A673 (cell line): ENCODE measurements at regions not wholly inside any gene's neighbourhood (a gene's known extent, or its start where the extent isn't known, plus 50 kb on each side); places are given as distances from the start of the nearest gene placed in this dataset.
"Not testable (repeated sequence)": the region's sequence is repeated elsewhere in the genome, so short reads cannot be mapped to it uniquely, and the experiment has no call there.

Experiments used
- BruUV-seq: library from RNA; stranded (reverse); fragments of 400-500 nt; replicated peaks from 2 replicates; lab custom pipeline; 2021; lab: Mats Ljungman, UMichigan
- CTCF ChIA-PET: fragments of 300-600 bp; sonication (Branson Sonifier 250); formaldehyde crosslinking; loops from one replicate; lab custom pipeline; 2022; ENCODE audit warnings: antibody characterized with exemption; lab: Charles Lee
- POLR2A ChIA-PET: fragments of 300-600 bp; sonication (Branson Sonifier 250); formaldehyde crosslinking; loops from one replicate; lab custom pipeline; 2022; ENCODE audit warnings: antibody characterized with exemption; ENCODE audit not compliant: low non-redundant PET; lab: Charles Lee
- DNase-seq: peaks from one replicate; pipeline ENCODE4 v3.0.0-alpha.2; 2015; ENCODE audit warnings: low spot score
- H3K27ac ChIP-seq: fragments of 200-600 bp; sonication (generic); 2 replicates; pipeline ENCODE4 v1.5.1; 2016; ENCODE audit warnings: mixed run types, low read depth, mild to moderate bottlenecking, mixed read lengths, antibody characterized with exemption, low read length; ENCODE audit not compliant: poor library complexity, severe bottlenecking
- H3K27me3 ChIP-seq: fragments of 200-600 bp; sonication (generic); replicated peaks from 2 replicates; pipeline ENCODE4 v1.6.1; 2017; ENCODE audit warnings: mixed run types, low read depth, mild to moderate bottlenecking, mixed read lengths, antibody characterized with exemption, low read length; ENCODE audit not compliant: insufficient read depth, poor library complexity
- H3K36me3 ChIP-seq: fragments of 200-600 bp; sonication (generic); 2 replicates; pipeline ENCODE4 v1.6.1; 2016; ENCODE audit warnings: mixed run types, mild to moderate bottlenecking, mixed read lengths, antibody characterized with exemption, low read length; ENCODE audit not compliant: insufficient read depth, poor library complexity, severe bottlenecking
- H3K4me1 ChIP-seq: fragments of 200-600 bp; sonication (generic); 2 replicates; pipeline ENCODE4 v1.6.1; 2017; ENCODE audit warnings: mixed run types, mild to moderate bottlenecking, mixed read lengths, antibody characterized with exemption, low read length; ENCODE audit not compliant: insufficient read depth, poor library complexity, severe bottlenecking
- H3K4me3 ChIP-seq: fragments of 200-600 bp; sonication (generic); 2 replicates; pipeline ENCODE4 v1.5.1; 2016; ENCODE audit warnings: low read depth, mixed run types, mild to moderate bottlenecking, mixed read lengths, low read length; ENCODE audit not compliant: poor library complexity, severe bottlenecking
- H3K9me3 ChIP-seq: fragments of 200-600 bp; sonication (generic); 2 replicates; pipeline ENCODE4 v1.6.1; 2016; ENCODE audit warnings: mixed run types, low read depth, mild to moderate bottlenecking, mixed read lengths, antibody characterized with exemption, low read length; ENCODE audit not compliant: poor library complexity, severe bottlenecking
- EZH2 ChIP-seq: fragments of 200-600 bp; sonication (generic); IDR thresholded peaks from 2 replicates; pipeline ENCODE4 v1.6.1; 2017; ENCODE audit warnings: borderline replicate concordance, low read depth, mild to moderate bottlenecking, mixed read lengths, antibody characterized with exemption, low read length; ENCODE audit not compliant: poor library complexity, severe bottlenecking
- intact Hi-C: fragments of 100-400 bp; cut with micrococcal nuclease; formaldehyde crosslinking; loops from one replicate; pipeline ENCODE4 v1.10.0; 2022; ENCODE audit not compliant: unreplicated experiment
- TF ChIP-seq, protein P1 (sequence below): fragments of 300-800, 200-600 bp; sonication (generic); conservative IDR thresholded peaks from 2 replicates; pipeline ENCODE4 v1.5.1; 2017; ENCODE audit warnings: low read depth, mild to moderate bottlenecking, antibody characterized with exemption, low read length, moderate library complexity, mixed read lengths

DNA sequence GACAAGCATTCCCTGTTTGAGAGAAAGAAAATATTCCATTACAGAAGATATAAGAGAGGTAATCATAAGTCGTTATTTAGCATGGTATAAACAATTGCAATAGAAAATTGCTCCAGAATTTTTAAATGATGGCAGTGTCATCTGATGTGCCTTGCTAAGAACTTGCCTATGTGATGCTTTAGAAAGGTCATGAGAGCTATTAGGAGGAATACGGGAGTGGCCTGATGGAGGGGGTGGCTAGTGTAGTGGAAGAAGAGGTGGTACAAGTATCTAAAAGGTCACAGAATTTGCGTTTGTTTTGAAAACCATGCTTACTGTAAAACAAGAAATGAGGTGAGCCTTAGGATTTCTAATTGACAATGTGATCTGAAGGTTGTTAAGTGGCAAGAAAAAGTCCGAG lies 550.0 kb downstream of the TMX3 start:
- Histone ChIP-seq H3K9me3 (no peaks in the 10 kb centered on the region), H3K4me1 (peaks cover 7% of the 10 kb centered on the region), H3K27ac (no peak overlapping the region), H3K4me3 (no peak overlapping the region), H3K36me3 (no peaks in the 10 kb centered on the region), H3K27me3 (no peaks in the 10 kb centered on the region)
- POLR2A ChIA-PET = no interaction called here
- BruUV-seq = no TSS peak
- CTCF ChIA-PET = no interaction called here
- TF ChIP-seq, protein P1, sequence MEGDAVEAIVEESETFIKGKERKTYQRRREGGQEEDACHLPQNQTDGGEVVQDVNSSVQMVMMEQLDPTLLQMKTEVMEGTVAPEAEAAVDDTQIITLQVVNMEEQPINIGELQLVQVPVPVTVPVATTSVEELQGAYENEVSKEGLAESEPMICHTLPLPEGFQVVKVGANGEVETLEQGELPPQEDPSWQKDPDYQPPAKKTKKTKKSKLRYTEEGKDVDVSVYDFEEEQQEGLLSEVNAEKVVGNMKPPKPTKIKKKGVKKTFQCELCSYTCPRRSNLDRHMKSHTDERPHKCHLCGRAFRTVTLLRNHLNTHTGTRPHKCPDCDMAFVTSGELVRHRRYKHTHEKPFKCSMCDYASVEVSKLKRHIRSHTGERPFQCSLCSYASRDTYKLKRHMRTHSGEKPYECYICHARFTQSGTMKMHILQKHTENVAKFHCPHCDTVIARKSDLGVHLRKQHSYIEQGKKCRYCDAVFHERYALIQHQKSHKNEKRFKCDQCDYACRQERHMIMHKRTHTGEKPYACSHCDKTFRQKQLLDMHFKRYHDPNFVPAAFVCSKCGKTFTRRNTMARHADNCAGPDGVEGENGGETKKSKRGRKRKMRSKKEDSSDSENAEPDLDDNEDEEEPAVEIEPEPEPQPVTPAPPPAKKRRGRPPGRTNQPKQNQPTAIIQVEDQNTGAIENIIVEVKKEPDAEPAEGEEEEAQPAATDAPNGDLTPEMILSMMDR = no peak
- TF ChIP-seq EZH2 = no peak
- intact Hi-C loops = no loop called here
- DNase-seq = no peak

DNA sequence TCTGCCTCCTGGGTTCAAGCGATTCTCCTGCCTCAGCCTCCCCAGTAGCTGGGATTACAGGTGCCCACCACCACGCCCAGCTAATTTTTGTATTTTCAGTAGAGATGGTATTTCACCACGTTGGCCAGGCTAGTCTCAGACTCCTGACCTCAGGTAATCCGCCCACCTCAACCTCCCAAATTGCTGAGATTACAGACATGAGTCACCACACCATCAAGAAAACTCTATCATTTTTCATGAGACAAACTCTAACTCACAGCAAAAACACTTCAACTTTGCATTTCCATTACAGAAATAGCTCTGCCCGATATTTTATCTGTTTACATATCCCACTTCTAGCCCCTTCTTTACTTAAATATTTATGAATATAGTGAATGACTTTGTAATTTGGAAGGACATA lies 561.1 kb downstream of the TMX3 start:
- H3K9me3 ChIP-seq, intact Hi-C loops, CTCF ChIA-PET, H3K4me3 ChIP-seq, POLR2A ChIA-PET, H3K27me3 ChIP-seq, BruUV-seq, DNase-seq, H3K27ac ChIP-seq, H3K36me3 ChIP-seq, H3K4me1 ChIP-seq: not testable (repeated sequence)

DNA sequence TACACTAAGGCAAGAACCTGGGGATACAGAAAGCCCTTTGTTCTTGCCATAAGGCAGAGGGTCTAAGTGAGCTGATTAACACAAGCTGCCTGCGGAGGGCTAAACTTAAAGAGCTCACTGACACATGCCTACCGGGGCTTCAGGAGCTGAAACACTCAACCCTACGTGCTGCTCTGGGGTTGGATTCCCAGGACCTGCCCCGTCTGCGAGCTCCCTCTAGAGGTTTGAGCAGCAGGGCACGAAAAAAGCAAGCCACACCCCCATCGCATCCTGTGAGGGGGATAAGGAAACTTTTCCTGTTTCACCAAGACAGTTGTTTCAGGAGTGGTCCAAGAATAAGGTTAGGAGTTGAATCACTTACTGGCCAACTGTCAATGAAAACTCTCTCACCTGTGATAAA lies 562.1 kb downstream of the TMX3 start:
- intact Hi-C loops = no loop called here
- H3K36me3 ChIP-seq = no peaks in the 10 kb centered on the region
- CTCF ChIA-PET = no interaction called here
- peaks cover 3% of the 10 kb centered on the region for H3K4me1 ChIP-seq
- POLR2A ChIA-PET = no interaction called here
- DNase-seq = peak; percentile 18
- H3K27ac ChIP-seq = no peak overlapping the region
- no TSS peak for BruUV-seq
- no peak overlapping the region for H3K4me3 ChIP-seq
- no peak for TF ChIP-seq EZH2
- TF ChIP-seq, protein P1 = 0 out of 2 replicates have a peak, but pooled peaks have one; percentile 23
- H3K27me3 ChIP-seq = no peaks in the 10 kb centered on the region
- H3K9me3 ChIP-seq = no peaks in the 10 kb centered on the region

DNA sequence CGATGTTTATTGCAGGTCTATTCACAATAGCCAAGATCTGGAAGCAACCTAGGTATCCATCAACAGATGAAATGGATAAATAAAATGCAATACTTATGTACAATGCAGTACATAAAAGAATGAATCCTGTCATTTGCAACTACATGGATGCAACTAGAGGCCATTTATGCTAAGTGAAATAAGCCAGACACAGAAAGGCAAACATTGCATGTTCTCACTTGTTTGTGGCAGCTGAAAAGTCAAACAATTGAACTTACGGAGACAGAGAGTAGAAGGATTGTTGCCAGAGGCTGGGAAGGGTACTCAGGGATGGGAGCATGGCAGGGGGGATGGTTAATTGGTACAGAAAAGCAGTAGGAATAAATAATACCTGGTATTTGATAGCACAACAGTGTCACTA lies 563.9 kb downstream of the TMX3 start:
- Histone ChIP-seq H3K36me3 (no peaks in the 10 kb centered on the region), H3K27ac (no peak overlapping the region), H3K9me3 (no peaks in the 10 kb centered on the region), H3K27me3 (no peaks in the 10 kb centered on the region), H3K4me3 (no peak overlapping the region), H3K4me1 (peaks cover 4% of the 10 kb centered on the region)
- BruUV-seq = no TSS peak
- TF ChIP-seq, protein P1 = no peak
- TF ChIP-seq EZH2 = no peak
- POLR2A ChIA-PET = no interaction called here
- CTCF ChIA-PET = no interaction called here
- no peak for DNase-seq
- intact Hi-C loops = no loop called here
